GM13976 (cell line): ENCODE measurements at regions not wholly inside any gene's neighbourhood (a gene's known extent, or its start where the extent isn't known, plus 50 kb on each side); places are given as distances from the start of the nearest gene placed in this dataset.
A peak's percentile ranks its signal among the peaks of the same experiment; 100 is the strongest.

Experiments
- DNase-seq: peaks from one replicate; pipeline ENCODE4 v3.0.0; 2012; ENCODE audit warnings: low spot score
- in situ Hi-C: fragments of 300-500 bp; cut with MboI; formaldehyde crosslinking; loops from one replicate; pipeline ENCODE4 v1.12.0; 2022; ENCODE audit warnings: low sequenced_read_pairs, mixed read lengths, inconsistent platforms; ENCODE audit not compliant: unreplicated experiment
- TF ChIP-seq, protein P1 (sequence below): IDR thresholded peaks from 2 replicates; pipeline ENCODE4 v1.5.1; 2012; ENCODE audit warnings: borderline replicate concordance, mild to moderate bottlenecking; ENCODE audit not compliant: insufficient read depth; ENCODE audit errors: extremely low read depth, missing control alignments, control extremely low read depth

DNA sequence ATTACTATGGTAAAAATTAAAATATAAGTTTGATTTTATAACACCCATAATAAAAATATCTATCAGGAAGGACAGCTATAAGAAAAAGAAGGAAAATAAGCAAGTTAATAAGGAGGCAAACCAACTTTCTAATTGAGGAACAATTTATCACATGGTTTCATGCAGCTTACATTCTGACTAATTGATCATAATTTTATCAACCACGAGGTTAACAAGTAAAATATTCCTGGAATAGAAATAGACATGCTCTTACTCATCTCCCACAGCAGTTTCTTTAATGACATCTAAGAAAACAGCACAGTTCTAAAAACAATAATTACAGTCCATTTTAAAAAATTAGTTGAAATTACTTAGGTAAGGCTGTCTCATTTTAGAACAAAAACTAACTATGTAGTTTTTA, 130.8 kb upstream of the KRR1 start:
- TF ChIP-seq, protein P1, sequence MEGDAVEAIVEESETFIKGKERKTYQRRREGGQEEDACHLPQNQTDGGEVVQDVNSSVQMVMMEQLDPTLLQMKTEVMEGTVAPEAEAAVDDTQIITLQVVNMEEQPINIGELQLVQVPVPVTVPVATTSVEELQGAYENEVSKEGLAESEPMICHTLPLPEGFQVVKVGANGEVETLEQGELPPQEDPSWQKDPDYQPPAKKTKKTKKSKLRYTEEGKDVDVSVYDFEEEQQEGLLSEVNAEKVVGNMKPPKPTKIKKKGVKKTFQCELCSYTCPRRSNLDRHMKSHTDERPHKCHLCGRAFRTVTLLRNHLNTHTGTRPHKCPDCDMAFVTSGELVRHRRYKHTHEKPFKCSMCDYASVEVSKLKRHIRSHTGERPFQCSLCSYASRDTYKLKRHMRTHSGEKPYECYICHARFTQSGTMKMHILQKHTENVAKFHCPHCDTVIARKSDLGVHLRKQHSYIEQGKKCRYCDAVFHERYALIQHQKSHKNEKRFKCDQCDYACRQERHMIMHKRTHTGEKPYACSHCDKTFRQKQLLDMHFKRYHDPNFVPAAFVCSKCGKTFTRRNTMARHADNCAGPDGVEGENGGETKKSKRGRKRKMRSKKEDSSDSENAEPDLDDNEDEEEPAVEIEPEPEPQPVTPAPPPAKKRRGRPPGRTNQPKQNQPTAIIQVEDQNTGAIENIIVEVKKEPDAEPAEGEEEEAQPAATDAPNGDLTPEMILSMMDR: no peak
- in situ Hi-C loops: no loop called here
- DNase-seq: no peak

DNA sequence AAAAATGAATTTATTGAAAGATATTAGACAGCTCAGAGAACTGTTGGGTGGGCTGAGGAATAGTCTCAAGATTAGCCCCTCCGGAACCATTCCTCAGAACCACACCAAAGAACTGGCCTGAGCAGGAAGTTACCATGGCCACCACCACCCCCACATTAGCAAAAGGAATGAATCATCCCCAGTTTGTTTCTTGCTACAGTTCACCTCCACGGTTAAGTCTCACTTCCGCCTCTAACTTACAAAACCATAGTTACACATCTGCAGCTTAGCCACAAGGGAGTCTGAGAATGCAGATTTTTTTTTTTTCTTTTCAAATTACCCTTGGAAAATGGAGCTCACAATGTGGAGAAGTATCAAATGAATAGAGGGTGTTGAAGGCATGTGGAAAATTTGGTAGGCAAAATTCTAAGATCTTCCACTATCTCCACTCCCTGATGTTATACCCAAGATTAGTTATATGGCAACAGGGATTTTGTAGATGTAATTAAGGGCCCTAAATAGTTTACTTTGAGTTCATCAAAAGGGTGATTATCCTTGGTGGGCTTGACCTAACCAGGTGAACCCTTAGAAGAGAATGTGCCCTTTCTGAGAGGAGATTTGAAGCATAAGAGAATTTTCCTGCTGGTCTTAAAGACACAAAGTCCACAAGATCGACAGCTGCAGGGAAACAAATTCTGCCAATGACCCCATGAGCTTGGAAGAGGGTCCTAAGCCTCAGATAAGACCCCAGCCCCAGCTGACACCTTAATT, 129.8 kb upstream of the KRR1 start:
- TF ChIP-seq, protein P1: no peak
- DNase-seq: peak; percentile 53
- in situ Hi-C loops: no loop called here

DNA sequence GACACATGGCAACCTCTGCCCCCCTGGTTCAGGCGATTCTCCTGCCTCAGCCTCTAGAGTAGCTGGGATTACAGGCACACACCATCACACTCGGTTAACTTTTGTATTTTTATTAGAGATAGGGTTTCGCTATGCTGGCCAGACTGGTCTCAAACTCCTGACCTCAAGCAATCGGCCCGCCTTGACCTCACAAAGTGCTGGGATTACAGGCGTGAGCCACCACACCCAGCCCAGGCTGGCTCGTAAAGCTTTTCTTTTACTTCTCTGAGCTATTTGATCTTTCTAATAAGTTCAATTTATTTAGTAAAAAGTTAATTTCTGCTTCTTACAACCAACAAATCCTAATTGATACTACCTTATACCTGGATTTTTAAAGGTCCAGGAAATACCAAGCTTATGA, 127.4 kb upstream of the KRR1 start:
- TF ChIP-seq, protein P1: no peak
- in situ Hi-C loops: no loop called here
- no peak for DNase-seq

DNA sequence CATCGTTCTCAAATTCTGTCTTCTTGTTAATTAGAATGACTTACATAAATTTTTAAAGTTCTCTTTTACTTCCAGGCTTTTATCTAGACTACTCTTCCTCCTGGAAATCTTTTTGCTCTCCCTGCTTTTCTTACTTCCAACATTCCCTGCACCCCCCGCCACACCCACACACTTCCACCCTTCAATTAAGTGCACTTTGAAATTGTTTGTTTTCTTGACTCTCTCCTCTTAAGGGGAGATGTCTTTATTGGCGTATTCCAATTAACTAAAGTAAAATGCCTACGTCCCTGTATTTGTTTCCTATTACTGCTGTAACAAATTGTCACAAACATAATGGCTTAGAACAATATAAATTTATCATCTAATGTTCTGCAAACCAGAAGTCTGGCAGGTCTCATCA, 125.2 kb upstream of the KRR1 start:
- DNase-seq: no peak
- in situ Hi-C loops: no loop called here
- TF ChIP-seq, protein P1: no peak

DNA sequence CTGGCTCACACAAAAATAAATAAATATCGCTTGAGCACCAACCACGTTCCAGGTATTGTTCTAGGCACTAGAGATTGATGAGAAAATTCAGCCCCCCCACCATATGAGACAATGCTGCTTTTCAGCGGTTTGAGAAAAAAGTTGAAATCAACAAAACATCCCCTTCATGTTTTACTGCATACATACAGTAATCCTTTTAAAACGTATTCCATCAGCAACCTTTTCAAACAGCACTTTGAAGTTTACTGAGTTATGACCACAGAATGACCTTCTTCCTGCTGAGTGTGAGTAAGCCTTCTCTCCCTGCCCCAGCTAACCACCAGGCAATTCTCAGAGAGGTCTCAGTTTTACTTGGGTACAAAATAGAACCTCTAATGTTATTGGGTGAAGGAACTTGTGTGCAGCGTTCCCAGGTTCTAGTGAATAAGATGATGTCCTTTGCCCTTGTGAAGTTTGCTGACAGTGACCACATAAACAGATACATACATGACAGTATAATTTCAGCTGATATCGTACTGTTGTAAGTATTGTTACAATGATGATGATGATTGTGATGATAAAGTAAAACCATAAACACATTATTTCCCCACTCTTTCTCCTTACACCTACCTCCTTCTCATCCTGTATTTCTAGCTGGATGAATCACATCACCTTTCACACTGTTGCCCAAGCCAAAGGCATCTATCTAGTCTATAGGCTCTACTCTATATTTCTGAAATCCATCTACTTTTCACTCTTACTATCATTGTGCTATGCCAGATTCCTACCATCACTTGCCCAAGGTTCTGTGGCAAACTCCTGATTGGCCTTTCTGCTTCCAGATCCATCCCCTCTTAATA, 124.4 kb upstream of the KRR1 start:
- in situ Hi-C loops: no loop called here
- TF ChIP-seq, protein P1: no peak
- DNase-seq: peak; percentile 25

DNA sequence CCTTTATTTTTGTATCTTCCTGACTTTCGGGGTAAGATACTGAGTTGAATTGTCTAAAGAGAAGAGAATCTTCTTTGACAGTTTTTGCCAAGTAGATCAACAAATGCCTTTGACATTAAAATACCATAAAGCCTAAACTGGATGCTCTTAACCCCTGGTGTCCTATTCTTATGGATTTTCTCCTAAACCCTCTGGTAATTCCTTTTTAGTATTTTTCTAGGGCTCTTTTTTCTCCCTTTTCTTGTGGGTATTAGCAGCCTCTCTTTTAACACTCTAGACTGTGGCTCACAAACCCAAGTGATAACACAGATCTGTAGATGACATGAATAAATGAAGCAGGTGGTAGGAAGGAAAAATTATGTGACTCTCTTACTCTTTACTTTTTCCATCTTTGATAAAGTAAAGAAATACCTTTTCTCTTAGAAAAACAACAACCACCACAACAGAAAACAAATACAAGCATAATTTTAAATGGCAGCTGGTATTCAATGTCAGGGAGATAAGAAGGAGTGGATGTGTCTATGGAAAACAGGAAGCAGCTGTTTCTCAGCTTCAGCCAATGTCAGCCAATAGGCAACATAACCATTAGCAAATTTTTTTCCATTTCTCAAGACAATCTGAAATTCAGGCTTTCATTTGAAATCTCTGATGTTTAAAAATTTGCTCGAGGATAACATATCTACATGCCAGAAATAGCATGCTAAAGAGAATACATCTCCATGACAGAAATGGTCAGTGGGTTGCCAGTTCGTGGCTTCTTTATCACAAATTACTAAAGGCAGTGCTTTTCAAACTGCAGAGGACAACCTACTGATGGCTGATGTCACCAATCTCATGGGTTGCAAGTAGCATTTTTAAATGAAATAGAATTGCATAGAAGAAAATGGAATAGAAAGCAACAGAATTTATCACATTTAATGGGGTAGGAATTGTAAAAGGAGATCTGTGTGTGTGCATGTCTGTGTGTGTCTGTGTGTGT, 123.1 kb upstream of the KRR1 start:
- TF ChIP-seq, protein P1: no peak
- in situ Hi-C loops: no loop called here
- no peak for DNase-seq
